ENCODE measurements at regions not wholly inside any gene's neighbourhood (a gene's known extent, or its start where the extent isn't known, plus 50 kb on each side); places are given as distances from the start of the nearest gene placed in this dataset.
"Not testable (repeated sequence)": the region's sequence is repeated elsewhere in the genome, so short reads cannot be mapped to it uniquely, and the experiment has no call there.

GRCh38 chrX:13162772-13163410 is 118.5 kb upstream of the FAM9C start:
- no peak for DNase-seq
- H3K4me3 Mint-ChIP-seq, result no peak overlapping the region
- peaks cover 12 to 13% of the 10 kb centered on the region in 2 donors for H3K4me1 Mint-ChIP-seq
- H3K36me3 Mint-ChIP-seq, result no peaks in the 10 kb centered on the region
- ATAC-seq (replicated peaks), result no peak
- peaks cover 0 to 23% of the 10 kb centered on the region in 2 donors for H3K27me3 Mint-ChIP-seq
- no peak overlapping the region for H3K27ac Mint-ChIP-seq
- no peaks in the 10 kb centered on the region for H3K9me3 Mint-ChIP-seq

GRCh38 chrX:13159886-13160285 is 115.5 kb upstream of the FAM9C start:
- Mint-ChIP-seq H3K27ac (no peak overlapping the region), H3K4me3 (no peak overlapping the region), H3K27me3 (peaks cover 0 to 22% of the 10 kb centered on the region in 2 donors), H3K4me1 (peaks cover 9 to 10% of the 10 kb centered on the region in 2 donors), H3K36me3 (peaks cover 0 to 4% of the 10 kb centered on the region in 2 donors), H3K9me3 (peaks cover 0 to 3% of the 10 kb centered on the region in 2 donors)
- DNase-seq, result no peak
- no peak for ATAC-seq (replicated peaks)

GRCh38 chrX:13158911-13159310 is 114.5 kb upstream of the FAM9C start:
- ATAC-seq (replicated peaks) (no peak), DNase-seq (no peak)
- Mint-ChIP-seq H3K27ac (no peak overlapping the region), H3K4me3 (no peak overlapping the region), H3K4me1 (peaks cover 8 to 10% of the 10 kb centered on the region in 2 donors), H3K36me3 (peaks cover 2 to 9% of the 10 kb centered on the region in 2 donors), H3K27me3 (peaks cover 0 to 19% of the 10 kb centered on the region in 2 donors), H3K9me3 (peaks cover 4 to 11% of the 10 kb centered on the region in 2 donors)

- peak overlapping the region in 1 of 2 donors; percentile 46 for H3K4me3 Mint-ChIP-seq
- not testable (repeated sequence) for ATAC-seq (replicated peaks); H3K4me1 Mint-ChIP-seq; H3K27ac Mint-ChIP-seq; DNase-seq
- peaks cover 5 to 13% of the 10 kb centered on the region in 2 donors for H3K36me3 Mint-ChIP-seq
- H3K27me3 Mint-ChIP-seq, result peaks cover 0 to 18% of the 10 kb centered on the region in 2 donors
- H3K9me3 Mint-ChIP-seq, result peaks cover 6 to 14% of the 10 kb centered on the region in 2 donors
Observed at GRCh38 chrX:13155550-13155949, 111.1 kb upstream of the FAM9C start.

GRCh38 chrX:13153796-13154195 is 109.4 kb upstream of the FAM9C start:
- Mint-ChIP-seq H3K4me1 (no peaks in the 10 kb centered on the region), H3K9me3 (peaks cover 6 to 14% of the 10 kb centered on the region in 2 donors), H3K4me3 (no peak overlapping the region), H3K27me3 (peaks cover 0 to 11% of the 10 kb centered on the region in 2 donors), H3K27ac (no peak overlapping the region), H3K36me3 (peaks cover 5 to 13% of the 10 kb centered on the region in 2 donors)
- ATAC-seq (replicated peaks) (no peak), DNase-seq (no peak)

- H3K9me3 Mint-ChIP-seq, result peaks cover 7 to 14% of the 10 kb centered on the region in 2 donors
- DNase-seq, result no peak
- no peak overlapping the region for H3K4me3 Mint-ChIP-seq
- no peaks in the 10 kb centered on the region for H3K4me1 Mint-ChIP-seq
- peaks cover 5 to 13% of the 10 kb centered on the region in 2 donors for H3K36me3 Mint-ChIP-seq
- ATAC-seq (replicated peaks), result no peak
- peaks cover 0 to 16% of the 10 kb centered on the region in 2 donors for H3K27me3 Mint-ChIP-seq
- H3K27ac Mint-ChIP-seq, result no peak overlapping the region
Observed at GRCh38 chrX:13152518-13153185, 108.2 kb upstream of the FAM9C start.

GRCh38 chrX:13151828-13152517 is 107.6 kb upstream of the FAM9C start:
- no peaks in the 10 kb centered on the region for H3K4me1 Mint-ChIP-seq
- DNase-seq (no peak), ATAC-seq (replicated peaks) (no peak)
- H3K36me3 Mint-ChIP-seq, result peaks cover 5 to 13% of the 10 kb centered on the region in 2 donors
- peaks cover 0 to 16% of the 10 kb centered on the region in 2 donors for H3K27me3 Mint-ChIP-seq
- H3K27ac Mint-ChIP-seq, result no peak overlapping the region
- H3K9me3 Mint-ChIP-seq, result peaks cover 7 to 14% of the 10 kb centered on the region in 2 donors
- no peak overlapping the region for H3K4me3 Mint-ChIP-seq

- Mint-ChIP-seq H3K9me3 (peaks cover 10 to 22% of the 10 kb centered on the region in 2 donors), H3K36me3 (peaks cover 5 to 16% of the 10 kb centered on the region in 2 donors), H3K4me3 (no peak overlapping the region), H3K27me3 (peaks cover 0 to 9% of the 10 kb centered on the region in 2 donors), H3K4me1 (no peaks in the 10 kb centered on the region), H3K27ac (no peak overlapping the region)
- no peak for ATAC-seq (replicated peaks)
- no peak for DNase-seq
Observed at GRCh38 chrX:13149702-13150350, 105.4 kb upstream of the FAM9C start.

GRCh38 chrX:13147733-13148132 is 103.3 kb upstream of the FAM9C start:
- no peak overlapping the region for H3K27ac Mint-ChIP-seq
- peaks cover 0 to 8% of the 10 kb centered on the region in 2 donors for H3K27me3 Mint-ChIP-seq
- no peak overlapping the region for H3K4me3 Mint-ChIP-seq
- H3K9me3 Mint-ChIP-seq, result peaks cover 4 to 12% of the 10 kb centered on the region in 2 donors
- H3K4me1 Mint-ChIP-seq, result no peaks in the 10 kb centered on the region
- DNase-seq, result no peak
- ATAC-seq (replicated peaks), result no peak
- H3K36me3 Mint-ChIP-seq, result peaks cover 0 to 7% of the 10 kb centered on the region in 2 donors

- peaks cover 4 to 12% of the 10 kb centered on the region in 2 donors for H3K9me3 Mint-ChIP-seq
- H3K36me3 Mint-ChIP-seq, result peaks cover 0 to 7% of the 10 kb centered on the region in 2 donors
- DNase-seq (no peak), ATAC-seq (replicated peaks) (no peak)
- no peaks in the 10 kb centered on the region for H3K4me1 Mint-ChIP-seq
- H3K4me3 Mint-ChIP-seq, result no peak overlapping the region
- no peak overlapping the region for H3K27ac Mint-ChIP-seq
- H3K27me3 Mint-ChIP-seq, result peaks cover 0 to 10% of the 10 kb centered on the region in 2 donors
Observed at GRCh38 chrX:13147147-13147546, 102.7 kb upstream of the FAM9C start.

- Mint-ChIP-seq H3K27me3 (peaks cover 0 to 10% of the 10 kb centered on the region in 2 donors), H3K4me3 (no peak overlapping the region), H3K9me3 (peaks cover 4 to 12% of the 10 kb centered on the region in 2 donors), H3K36me3 (peaks cover 0 to 7% of the 10 kb centered on the region in 2 donors), H3K4me1 (no peaks in the 10 kb centered on the region), H3K27ac (no peak overlapping the region)
- DNase-seq (no peak), ATAC-seq (replicated peaks) (no peak)
Observed at GRCh38 chrX:13144927-13145655, 100.7 kb upstream of the FAM9C start.

- Mint-ChIP-seq H3K27me3 (peaks cover 0 to 8% of the 10 kb centered on the region in 2 donors), H3K27ac (peak overlapping the region; percentile 14), H3K36me3 (peaks cover 0 to 11% of the 10 kb centered on the region in 2 donors), H3K4me3 (no peak overlapping the region), H3K9me3 (peaks cover 3 to 18% of the 10 kb centered on the region in 2 donors), H3K4me1 (no peaks in the 10 kb centered on the region)
- ATAC-seq (replicated peaks) (no peak), DNase-seq (no peak)
Observed at GRCh38 chrX:13142891-13143290, 98.5 kb upstream of the FAM9C start.

GRCh38 chrX:13140007-13140406 is 95.6 kb upstream of the FAM9C start:
- Mint-ChIP-seq H3K4me1 (no peaks in the 10 kb centered on the region), H3K4me3 (no peak overlapping the region), H3K9me3 (peaks cover 0 to 8% of the 10 kb centered on the region in 2 donors), H3K27ac (no peak overlapping the region), H3K36me3 (peaks cover 0 to 5% of the 10 kb centered on the region in 2 donors), H3K27me3 (peaks cover 0 to 4% of the 10 kb centered on the region in 2 donors)
- no peak for ATAC-seq (replicated peaks)
- no peak for DNase-seq

Measured in stimulated activated naive B cell treated with anti-CD40 and anti-IgM and Interleukin-4, amounts not matched to agents 10 μg/mL and 1 μg/mL and 100 μg/mL, for 72 hours (primary cell).